GM13977 (cell line): ENCODE measurements at regions not wholly inside any gene's neighbourhood (a gene's known extent, or its start where the extent isn't known, plus 50 kb on each side); places are given as distances from the start of the nearest gene placed in this dataset.

ENCODE experiments used
- DNase-seq: peaks from one replicate; pipeline ENCODE4 v3.0.0; 2012; ENCODE audit warnings: low spot score
- CTCF ChIP-seq: IDR thresholded peaks from 2 replicates; pipeline ENCODE4 v1.5.1; 2012; ENCODE audit warnings: mild to moderate bottlenecking, control low read depth; ENCODE audit not compliant: insufficient read depth; ENCODE audit errors: extremely low read depth, missing control alignments
- in situ Hi-C: fragments of 300-500 bp; cut with MboI; formaldehyde crosslinking; loops from one replicate; pipeline ENCODE4 v1.12.0; 2022; ENCODE audit warnings: low sequenced_read_pairs, low pct_unique_long_range_greater_than_20kb, mixed read lengths, inconsistent platforms; ENCODE audit not compliant: unreplicated experiment

- no peak for TF ChIP-seq CTCF
- no peak for DNase-seq
- in situ Hi-C loops, result no loop called here
Measured at GRCh38 chr6:167551628-167552257, 226.9 kb downstream of the TTLL2 start.

- in situ Hi-C loops, result no loop called here
- DNase-seq, result no peak
- no peak for TF ChIP-seq CTCF
Measured at GRCh38 chr6:167552258-167552630, 227.4 kb downstream of the TTLL2 start.

GRCh38 chr6:167552961-167553735 lies 228.3 kb downstream of the TTLL2 start:
- TF ChIP-seq CTCF, result no peak
- no peak for DNase-seq
- in situ Hi-C loops, result no loop called here

- in situ Hi-C loops, result no loop called here
- DNase-seq, result no peak
- no peak for TF ChIP-seq CTCF
Measured at GRCh38 chr6:167553736-167554119, 228.8 kb downstream of the TTLL2 start.

- in situ Hi-C loops, result no loop called here
- DNase-seq, result no peak
- no peak for TF ChIP-seq CTCF
Measured at GRCh38 chr6:167554854-167555253, 230.0 kb downstream of the TTLL2 start.

GRCh38 chr6:167555836-167556235 lies 230.9 kb downstream of the TTLL2 start:
- in situ Hi-C loops, result no loop called here
- no peak for TF ChIP-seq CTCF
- no peak for DNase-seq
